ENCODE measurements at regions not wholly inside any gene's neighbourhood (a gene's known extent, or its start where the extent isn't known, plus 50 kb on each side); places are given as distances from the start of the nearest gene placed in this dataset.
A peak's percentile ranks its signal among the peaks of the same experiment; 100 is the strongest.
"Not testable (repeated sequence)": the region's sequence is repeated elsewhere in the genome, so short reads cannot be mapped to it uniquely, and the experiment has no call there.

DNA sequence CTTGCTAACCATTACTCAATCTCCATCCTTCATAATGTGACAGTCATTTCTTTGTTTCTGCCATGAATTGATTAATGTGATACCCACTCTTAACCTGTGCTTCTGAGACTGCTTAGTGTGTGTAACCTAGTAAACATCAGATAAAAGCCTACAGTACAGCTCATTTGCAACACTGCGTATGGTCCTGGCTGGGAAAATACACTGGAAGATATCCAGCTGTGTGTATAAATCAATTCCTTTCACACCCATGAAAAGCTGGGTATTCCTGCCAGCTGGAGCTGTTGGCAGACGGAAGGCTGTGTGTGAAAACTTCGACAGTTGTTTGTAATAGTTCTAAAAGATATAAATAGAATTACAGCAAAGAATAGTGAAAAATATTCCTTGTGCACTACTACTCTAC is 509.2 kb downstream of the FRK start:
- no peaks in the 10 kb centered on the region for H3K9me3 ChIP-seq (replicated peaks)
- H3K27me3 ChIP-seq: no peaks in the 10 kb centered on the region
- no peak overlapping the region for H3K27ac ChIP-seq
- H3K4me3 ChIP-seq: no peak overlapping the region
- H3K36me3 ChIP-seq: no peaks in the 10 kb centered on the region
- DNase-seq: peak in 1 of 2 experiments; percentile 22
- peaks cover 2% of the 10 kb centered on the region; the same call in 1 of the 2 replicates for H3K4me1 ChIP-seq

DNA sequence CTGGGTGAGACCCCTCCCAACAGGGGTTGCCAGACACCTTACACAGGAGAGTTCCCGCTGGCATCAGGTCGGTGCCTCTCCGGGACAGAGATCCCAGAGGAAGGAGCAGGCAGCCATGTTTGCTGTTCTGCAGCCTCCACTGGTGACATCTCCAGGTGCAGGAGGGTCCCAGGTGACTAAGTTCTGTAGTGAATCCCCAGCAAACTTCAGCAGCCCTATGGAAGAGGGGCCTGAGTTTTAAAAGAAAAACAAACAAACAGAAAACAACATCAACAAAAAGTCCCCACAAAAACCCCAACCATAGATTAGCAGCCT is 515.1 kb downstream of the FRK start:
- Histone ChIP-seq H3K27me3 (no peaks in the 10 kb centered on the region), H3K27ac (no peak overlapping the region), H3K4me1 (no peaks in the 10 kb centered on the region), H3K4me3 (no peak overlapping the region), H3K36me3 (no peaks in the 10 kb centered on the region), H3K9me3 (replicated peaks) (0 out of 2 replicates have a peak, but pooled peaks cover 2% of the 10 kb centered on the region)
- DNase-seq: no peak

DNA sequence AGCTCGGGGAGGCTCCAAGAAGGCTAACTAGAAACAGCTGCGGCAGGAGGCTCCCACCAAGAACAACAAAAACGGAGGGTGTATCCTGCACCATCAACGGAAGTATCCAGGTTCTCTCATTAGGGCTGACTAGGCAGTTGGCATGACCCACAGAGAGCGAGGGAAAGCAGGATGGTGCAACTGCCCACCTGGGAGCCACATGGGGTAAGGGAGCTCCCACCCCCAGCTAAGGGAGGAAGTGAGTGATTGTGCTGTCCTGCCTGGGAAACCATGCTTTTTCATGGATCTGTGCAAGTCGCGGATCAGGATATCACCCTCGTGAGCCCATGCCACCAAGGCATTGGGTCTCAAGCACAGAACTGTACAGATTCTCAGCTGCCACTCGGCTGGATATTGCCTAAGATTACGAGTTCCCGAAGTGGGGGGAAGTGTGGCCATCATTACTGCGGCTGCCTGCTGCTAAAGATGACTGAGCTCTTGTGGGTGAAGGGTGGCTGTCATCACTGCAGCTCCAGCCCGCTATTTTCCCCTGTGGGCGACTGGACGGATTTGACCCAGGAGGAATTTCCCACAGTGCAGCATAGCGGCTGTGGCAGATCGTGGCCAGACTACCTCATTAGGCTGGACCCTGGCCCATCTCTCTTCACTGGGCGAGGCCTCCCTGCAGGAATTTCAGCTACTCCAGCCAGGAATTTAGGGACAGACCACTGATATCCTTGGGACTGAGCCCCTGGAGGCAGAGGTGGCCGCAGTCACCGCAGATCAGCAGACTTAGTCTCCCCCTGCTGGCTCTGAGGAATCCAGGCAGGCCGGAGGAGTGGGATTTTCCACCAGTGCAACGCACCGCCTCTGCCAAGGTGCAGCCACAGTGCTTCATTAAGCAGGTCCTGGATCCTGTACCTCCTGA is 515.7 kb downstream of the FRK start:
- H3K4me3 ChIP-seq: peak overlapping the region; percentile 17; the same call in 1 of the 2 replicates
- H3K27me3 ChIP-seq: no peaks in the 10 kb centered on the region
- no peaks in the 10 kb centered on the region for H3K36me3 ChIP-seq
- H3K27ac ChIP-seq: no peak overlapping the region
- H3K4me1 ChIP-seq: no peaks in the 10 kb centered on the region
- DNase-seq: peak; percentile 26 to 28
- H3K9me3 ChIP-seq (replicated peaks): 0 out of 2 replicates have a peak, but pooled peaks cover 2% of the 10 kb centered on the region

GRCh38 chr6:115540077-115540869 is 520.4 kb downstream of the FRK start:
- DNase-seq: no peak
- H3K9me3 ChIP-seq (replicated peaks): no peaks in the 10 kb centered on the region
- no peaks in the 10 kb centered on the region for H3K27me3 ChIP-seq
- H3K36me3 ChIP-seq: no peaks in the 10 kb centered on the region
- no peaks in the 10 kb centered on the region for H3K4me1 ChIP-seq
- H3K4me3 ChIP-seq: no peak overlapping the region
- H3K27ac ChIP-seq: no peak overlapping the region

DNA sequence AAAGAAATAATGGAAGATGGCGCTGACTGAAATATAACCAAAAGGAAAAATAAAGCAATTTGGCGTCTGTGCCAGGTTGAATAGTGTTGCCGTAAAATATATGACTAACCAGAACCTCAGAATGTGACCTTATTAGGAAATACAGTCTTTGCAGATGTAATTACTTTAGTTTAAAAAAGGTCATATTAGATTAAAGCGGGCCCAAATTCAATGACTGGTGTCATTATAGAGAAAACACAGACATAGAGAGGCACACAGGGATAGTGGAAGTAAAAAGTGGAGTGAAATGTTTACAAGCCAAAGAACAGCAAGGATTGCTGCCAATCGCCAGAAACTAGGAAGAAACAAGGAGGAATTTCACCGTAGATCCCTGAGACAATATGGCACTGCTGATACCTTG is 521.2 kb downstream of the FRK start:
- Histone ChIP-seq H3K36me3 (no peaks in the 10 kb centered on the region), H3K4me1 (no peaks in the 10 kb centered on the region), H3K4me3 (no peak overlapping the region), H3K9me3 (replicated peaks) (no peaks in the 10 kb centered on the region), H3K27ac (no peak overlapping the region), H3K27me3 (no peaks in the 10 kb centered on the region)
- DNase-seq: no peak

DNA sequence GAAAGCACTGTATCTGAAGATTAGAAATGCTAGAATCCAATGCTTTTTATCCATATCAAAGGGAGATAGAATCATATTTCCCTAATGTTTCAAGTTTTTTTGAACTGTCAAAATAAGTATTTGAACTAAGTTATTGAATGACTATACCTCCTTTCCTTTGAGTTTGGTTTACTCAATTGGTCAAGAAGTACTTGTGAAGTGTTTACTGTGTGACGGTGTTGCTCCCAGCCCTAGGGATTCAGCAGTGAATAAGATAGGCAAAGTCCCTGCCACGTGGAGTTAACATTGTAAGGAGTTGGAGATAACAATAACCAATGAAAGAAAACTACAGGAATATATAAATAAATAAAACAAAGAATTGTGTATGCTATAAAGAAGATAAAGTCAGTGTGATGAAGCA is 535.9 kb downstream of the FRK start:
- no peak for DNase-seq
- Histone ChIP-seq H3K27ac (no peak overlapping the region), H3K9me3 (replicated peaks) (no peaks in the 10 kb centered on the region), H3K27me3 (no peaks in the 10 kb centered on the region), H3K4me3 (no peak overlapping the region), H3K36me3 (no peaks in the 10 kb centered on the region), H3K4me1 (no peaks in the 10 kb centered on the region)

GRCh38 chr6:115521747-115522146 is 538.9 kb downstream of the FRK start:
- not testable (repeated sequence) for H3K27ac ChIP-seq; DNase-seq; H3K27me3 ChIP-seq; H3K9me3 ChIP-seq (replicated peaks); H3K4me1 ChIP-seq; H3K36me3 ChIP-seq; H3K4me3 ChIP-seq

DNA sequence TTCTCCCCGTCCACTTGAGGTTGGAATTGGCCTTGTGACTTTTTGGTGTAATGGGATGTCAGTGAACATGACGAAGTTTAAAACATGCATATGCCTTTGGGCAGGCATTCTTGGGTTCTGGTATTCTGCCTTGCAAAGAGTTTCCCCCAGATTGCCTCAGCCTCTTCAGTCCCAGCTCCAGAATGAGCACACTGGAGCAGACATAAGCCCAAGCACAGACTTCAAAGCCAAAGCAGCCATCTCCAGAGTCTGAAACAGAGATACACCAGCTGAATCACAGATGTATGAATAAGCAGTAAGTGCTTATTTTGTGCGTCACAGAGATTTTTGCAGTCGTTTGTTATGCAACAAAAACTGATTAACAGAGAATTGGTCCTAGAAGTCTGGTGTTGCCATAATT is 546.0 kb downstream of the FRK start:
- DNase-seq: no peak

GRCh38 chr6:115512923-115513322 is 547.8 kb downstream of the FRK start:
- H3K4me3 ChIP-seq: no peak overlapping the region
- H3K4me1 ChIP-seq: no peaks in the 10 kb centered on the region
- H3K27ac ChIP-seq: no peak overlapping the region
- H3K27me3 ChIP-seq: no peaks in the 10 kb centered on the region
- H3K36me3 ChIP-seq: no peaks in the 10 kb centered on the region
- no peaks in the 10 kb centered on the region for H3K9me3 ChIP-seq (replicated peaks)
- DNase-seq: no peak

More for the DNA sequence above, 546.0 kb downstream of the FRK start:
- Histone ChIP-seq H3K27ac (no peak overlapping the region), H3K36me3 (no peaks in the 10 kb centered on the region), H3K9me3 (replicated peaks) (no peaks in the 10 kb centered on the region), H3K4me1 (no peaks in the 10 kb centered on the region), H3K27me3 (no peaks in the 10 kb centered on the region), H3K4me3 (no peak overlapping the region)

- Histone ChIP-seq H3K9me3 (replicated peaks) (no peaks in the 10 kb centered on the region), H3K27me3 (no peaks in the 10 kb centered on the region), H3K36me3 (no peaks in the 10 kb centered on the region), H3K4me1 (no peaks in the 10 kb centered on the region), H3K27ac (no peak overlapping the region), H3K4me3 (no peak overlapping the region)
- DNase-seq: no peak
Measured at GRCh38 chr6:115511771-115512170, 548.9 kb downstream of the FRK start.

GRCh38 chr6:115502432-115502831 is 558.3 kb downstream of the FRK start:
- not testable (repeated sequence) for H3K27me3 ChIP-seq; H3K9me3 ChIP-seq (replicated peaks); H3K4me3 ChIP-seq; H3K4me1 ChIP-seq; H3K36me3 ChIP-seq; DNase-seq; H3K27ac ChIP-seq

GRCh38 chr6:115495184-115495583 is 565.5 kb downstream of the FRK start:
- Histone ChIP-seq H3K27ac (no peak overlapping the region), H3K9me3 (replicated peaks) (no peaks in the 10 kb centered on the region), H3K27me3 (no peaks in the 10 kb centered on the region), H3K36me3 (no peaks in the 10 kb centered on the region), H3K4me3 (no peak overlapping the region), H3K4me1 (no peaks in the 10 kb centered on the region)
- no peak for DNase-seq

DNA sequence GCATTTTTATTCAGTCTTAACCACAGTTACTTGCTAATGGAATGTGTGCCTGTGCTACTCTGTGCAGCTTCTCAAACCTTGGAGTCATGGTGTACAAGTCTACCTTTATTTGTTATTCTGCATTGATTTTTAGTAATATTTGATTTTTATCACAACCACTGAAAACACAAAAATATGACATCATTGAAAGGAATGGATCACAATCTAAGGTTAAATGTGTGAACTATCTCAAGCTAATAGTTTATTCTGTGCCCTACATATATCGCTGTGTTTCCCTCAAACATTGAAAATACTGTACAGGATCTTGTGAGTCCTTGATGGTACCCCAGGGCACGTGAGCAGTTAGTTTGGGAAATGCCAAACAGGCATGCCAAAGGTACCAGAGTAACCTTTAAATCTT is 573.4 kb downstream of the FRK start:
- no peak overlapping the region for H3K4me3 ChIP-seq
- H3K36me3 ChIP-seq: no peaks in the 10 kb centered on the region
- no peaks in the 10 kb centered on the region for H3K9me3 ChIP-seq (replicated peaks)
- H3K27ac ChIP-seq: no peak overlapping the region
- no peaks in the 10 kb centered on the region for H3K4me1 ChIP-seq
- no peak for DNase-seq
- H3K27me3 ChIP-seq: no peaks in the 10 kb centered on the region

DNA sequence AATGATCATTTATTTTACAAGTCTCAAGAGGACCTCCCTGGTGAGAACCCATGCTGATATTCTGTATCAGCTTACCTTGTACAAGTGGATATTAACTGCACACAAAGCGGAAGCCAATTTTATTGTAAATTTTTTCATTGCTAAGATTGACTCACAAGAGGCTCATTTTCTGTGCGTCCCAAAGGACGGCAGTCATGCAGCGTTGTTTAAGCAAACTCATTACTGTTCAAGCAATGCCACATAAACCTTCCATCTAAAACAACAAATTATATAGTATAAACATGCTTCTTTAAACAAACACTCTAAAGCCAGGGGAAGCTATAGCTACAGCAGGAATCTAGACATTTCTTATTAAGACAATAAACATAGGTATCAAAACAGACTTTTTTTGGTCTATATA is 575.3 kb downstream of the FRK start:
- Histone ChIP-seq H3K27me3 (no peaks in the 10 kb centered on the region), H3K27ac (no peak overlapping the region), H3K9me3 (replicated peaks) (no peaks in the 10 kb centered on the region), H3K4me1 (no peaks in the 10 kb centered on the region), H3K4me3 (no peak overlapping the region), H3K36me3 (no peaks in the 10 kb centered on the region)
- DNase-seq: no peak

DNA sequence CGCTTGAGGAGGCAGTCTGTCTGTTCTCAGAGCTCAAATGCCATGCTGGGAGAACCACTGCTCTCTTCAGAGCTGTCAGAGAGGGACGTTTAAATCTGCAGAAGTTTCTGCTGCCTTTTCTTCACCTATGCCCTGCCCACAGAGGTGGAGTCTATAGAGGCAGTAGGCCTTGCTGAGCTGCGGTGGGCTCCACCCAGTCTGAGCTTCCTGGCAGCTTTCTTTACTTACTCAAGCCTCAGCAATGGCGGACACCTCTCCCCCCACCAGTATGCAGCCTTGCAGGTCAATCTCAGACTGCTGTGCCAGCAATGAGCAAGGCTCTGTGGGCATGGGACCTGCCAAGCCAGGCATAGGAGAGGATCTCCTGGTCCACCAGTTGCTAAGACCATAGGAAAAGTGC is 580.1 kb downstream of the FRK start:
- H3K27me3 ChIP-seq; H3K9me3 ChIP-seq (replicated peaks); H3K4me3 ChIP-seq; H3K27ac ChIP-seq; H3K36me3 ChIP-seq; H3K4me1 ChIP-seq; DNase-seq: not testable (repeated sequence)

All from SJCRH30 (cell line).